Motor neuron (in vitro differentiated cells): ENCODE measurements at regions not wholly inside any gene's neighbourhood (a gene's known extent, or its start where the extent isn't known, plus 50 kb on each side); places are given as distances from the start of the nearest gene placed in this dataset.

Source experiments
- ATAC-seq, 8 experiments: fragments of 200-7000 bp; cut with Tn5 transposase; replicated peaks in 6 of 8; 2 replicates each; pipeline ENCODE4 v1.8.0; 2021; ENCODE audit warnings: mild to moderate bottlenecking in 8 of 8, moderate library complexity in 8 of 8
- H3K27ac ChIP-seq, 2 donors: fragments of 250-450 bp; sonication (Bioruptor Pico); 2 replicates each; pipeline ENCODE4 v1.9.0; 2021; ENCODE audit warnings: antibody characterized with exemption in 2 of 2, mild to moderate bottlenecking in 2 of 2, moderate library complexity in 1 of 2
- H3K4me1 ChIP-seq, 2 donors: fragments of 250-450 bp; sonication (Bioruptor Pico); replicated peaks in 1 of 2; 2 replicates each; pipeline ENCODE4 v1.6.1; 2021; ENCODE audit warnings: antibody characterized with exemption in 2 of 2, mild to moderate bottlenecking in 2 of 2, moderate library complexity in 1 of 2
- H3K4me3 ChIP-seq, 5 donors: fragments of 250-450 bp; sonication (Bioruptor Pico); 2 replicates each; pipeline ENCODE4 v1.9.0; 2021; ENCODE audit warnings: antibody characterized with exemption in 5 of 5, mild to moderate bottlenecking in 5 of 5, moderate library complexity in 4 of 5
- WGBS, 10 experiments: fragments of 450-650 bp; shearing (Covaris generic); methylation state at CpG; one replicate each; pipeline ENCODE4 v1.0.0; 2022; 5-methylcytosine and 5-hydroxymethylcytosine counted together
- in situ Hi-C, 9 experiments: fragments of 400-800 bp; cut with MboI; loops; one replicate each; pipeline ENCODE4 v1.15.0; 2021; ENCODE audit warnings: low sequenced_read_pairs in 9 of 9, low pct_unique_long_range_greater_than_20kb in 2 of 9; ENCODE audit not compliant: unreplicated experiment in 9 of 9

GRCh38 chr13:103354171-103354570, 288.0 kb upstream of the SLC10A2 start:
- ATAC-seq: peak in 2 of 8 experiments; percentile 30 to 34
- WGBS, 10 experiments: 13 to 92% (median 52%) methylated on average over 1 to 2 of the region's 2 CpGs; no CpG with 5 or more reads in 4 of the 10 experiments
- Histone ChIP-seq H3K4me3 (no peak overlapping the region), H3K4me1 (peaks cover 19 to 23% of the 10 kb centered on the region in 2 donors), H3K27ac (no peak overlapping the region)
- in situ Hi-C loops: no loop called here

- peaks cover 22 to 26% of the 10 kb centered on the region in 2 donors for H3K4me1 ChIP-seq
- peak in 6 of 8 experiments; percentile 70 to 90 (median 82) for ATAC-seq
- 0 to 53% (median 26%) methylated on average over 1 to 8 of the region's 10 CpGs; no CpG with 5 or more reads in 2 of the 10 experiments for WGBS, 10 experiments
- peak overlapping the region; percentile 2 to 23 for H3K27ac ChIP-seq
- in situ Hi-C loops: no loop called here
- H3K4me3 ChIP-seq: peak overlapping the region in 3 of 5 donors; percentile 0 to 13 (median 7)
Measured at GRCh38 chr13:103351035-103351828, 285.0 kb upstream of the SLC10A2 start.

GRCh38 chr13:103350147-103350546, 283.9 kb upstream of the SLC10A2 start:
- no peak overlapping the region for H3K4me3 ChIP-seq
- in situ Hi-C loops: no loop called here
- ATAC-seq: no peak

GRCh38 chr13:103349211-103349980, 283.2 kb upstream of the SLC10A2 start:
- peaks cover 22 to 26% of the 10 kb centered on the region in 2 donors for H3K4me1 ChIP-seq

More at GRCh38 chr13:103350147-103350546, 283.9 kb upstream of the SLC10A2 start:
- Histone ChIP-seq H3K4me1 (peaks cover 22 to 26% of the 10 kb centered on the region in 2 donors), H3K27ac (no peak overlapping the region)
- 0 to 100% (median 100%) methylated on average over 1 of the region's 1 CpG; no CpG with 5 or more reads in 1 of the 10 experiments for WGBS, 10 experiments

GRCh38 chr13:103335241-103335640, 269.0 kb upstream of the SLC10A2 start:
- H3K4me3 ChIP-seq: no peak overlapping the region
- peak in 2 of 8 experiments; percentile 33 to 71 for ATAC-seq
- peaks cover 8 to 32% of the 10 kb centered on the region in 2 donors for H3K4me1 ChIP-seq
- WGBS, 10 experiments: 11 to 100% (median 74%) methylated on average over 1 to 3 of the region's 3 CpGs
- in situ Hi-C loops: no loop called here
- no peak overlapping the region for H3K27ac ChIP-seq

More at GRCh38 chr13:103349211-103349980, 283.2 kb upstream of the SLC10A2 start:
- 0 to 68% (median 29%) methylated on average over 1 to 5 of the region's 6 CpGs; no CpG with 5 or more reads in 1 of the 10 experiments for WGBS, 10 experiments
- Histone ChIP-seq H3K4me3 (no peak overlapping the region), H3K27ac (no peak overlapping the region)
- in situ Hi-C loops: no loop called here
- peak in 6 of 8 experiments; percentile 30 to 66 (median 59) for ATAC-seq

- H3K27ac ChIP-seq: no peak overlapping the region
- in situ Hi-C loops: no loop called here
- peaks cover 8 to 32% of the 10 kb centered on the region in 2 donors for H3K4me1 ChIP-seq
- 7 to 100% (median 78%) methylated on average over 1 to 4 of the region's 4 CpGs; no CpG with 5 or more reads in 1 of the 10 experiments for WGBS, 10 experiments
- peak in 4 of 8 experiments; percentile 41 to 79 (median 70) for ATAC-seq
- no peak overlapping the region for H3K4me3 ChIP-seq
Measured at GRCh38 chr13:103331924-103332323, 265.7 kb upstream of the SLC10A2 start.

- in situ Hi-C loops: no loop called here
- ATAC-seq: peak in 1 of 8 experiments; percentile 16
- no peak overlapping the region for H3K27ac ChIP-seq
- 0 to 100% (median 88%) methylated on average over 1 of the region's 1 CpG; no CpG with 5 or more reads in 1 of the 10 experiments for WGBS, 10 experiments
- H3K4me1 ChIP-seq: peaks cover 6 to 8% of the 10 kb centered on the region in 2 donors
- no peak overlapping the region for H3K4me3 ChIP-seq
Measured at GRCh38 chr13:103328899-103329298, 262.7 kb upstream of the SLC10A2 start.

- no peak for ATAC-seq
- H3K27ac ChIP-seq: no peak overlapping the region
- H3K4me3 ChIP-seq: no peak overlapping the region
- WGBS, 10 experiments: 5 to 100% (median 80%) methylated on average over 1 to 2 of the region's 2 CpGs
- in situ Hi-C loops: no loop called here
- peaks cover 0 to 3% of the 10 kb centered on the region in 2 donors for H3K4me1 ChIP-seq
Measured at GRCh38 chr13:103326326-103326725, 260.1 kb upstream of the SLC10A2 start.

- ATAC-seq: no peak
- H3K4me1 ChIP-seq: peaks cover 0 to 3% of the 10 kb centered on the region in 2 donors
- H3K27ac ChIP-seq: no peak overlapping the region
- in situ Hi-C loops: no loop called here
- no peak overlapping the region for H3K4me3 ChIP-seq
- 0 to 50% (median 28%) methylated on average over 1 to 2 of the region's 2 CpGs for whole genome bisulfite sequencing, 10 experiments
Measured at GRCh38 chr13:103325672-103326071, 259.5 kb upstream of the SLC10A2 start.

- WGBS, 10 experiments: 0 to 88% (median 41%) methylated on average over 1 to 2 of the region's 2 CpGs
- ATAC-seq: no peak
- in situ Hi-C loops: no loop called here
- Histone ChIP-seq H3K27ac (no peak overlapping the region), H3K4me3 (no peak overlapping the region), H3K4me1 (peaks cover 3% of the 10 kb centered on the region in 2 donors)
Measured at GRCh38 chr13:103324641-103325040, 258.4 kb upstream of the SLC10A2 start.

- H3K4me1 ChIP-seq: peaks cover 0 to 3% of the 10 kb centered on the region in 2 donors
- H3K27ac ChIP-seq: no peak overlapping the region
- no peak overlapping the region for H3K4me3 ChIP-seq
- ATAC-seq: no peak
- in situ Hi-C loops: no loop called here
- 0 to 100% (median 80%) methylated on average over 1 to 2 of the region's 2 CpGs; no CpG with 5 or more reads in 1 of the 10 experiments for WGBS, 10 experiments
Measured at GRCh38 chr13:103315711-103316110, 249.5 kb upstream of the SLC10A2 start.

- ATAC-seq: no peak
- H3K4me1 ChIP-seq: no peaks in the 10 kb centered on the region
- no peak overlapping the region for H3K27ac ChIP-seq
- 8 to 100% (median 71%) methylated on average over 1 to 2 of the region's 2 CpGs; no CpG with 5 or more reads in 1 of the 10 experiments for WGBS, 10 experiments
- in situ Hi-C loops: no loop called here
- H3K4me3 ChIP-seq: no peak overlapping the region
Measured at GRCh38 chr13:103312467-103312866, 246.2 kb upstream of the SLC10A2 start.

GRCh38 chr13:103308667-103309066, 242.4 kb upstream of the SLC10A2 start:
- H3K4me1 ChIP-seq: peaks cover 0 to 16% of the 10 kb centered on the region in 2 donors
- in situ Hi-C loops: no loop called here
- no peak overlapping the region for H3K27ac ChIP-seq
- no peak overlapping the region for H3K4me3 ChIP-seq
- peak in 1 of 8 experiments; percentile 56 for ATAC-seq
- 7 to 100% (median 50%) methylated on average over 1 to 4 of the region's 4 CpGs for WGBS, 10 experiments
